OCI-LY1 (cell line): ENCODE measurements at regions not wholly inside any gene's neighbourhood (a gene's known extent, or its start where the extent isn't known, plus 50 kb on each side); places are given as distances from the start of the nearest gene placed in this dataset.

Source experiments
- H2AFZ ChIP-seq: fragments of 200-600 bp; sonication (generic), shearing (Covaris generic); 2 replicates; pipeline ENCODE4 v1.6.0; 2014; ENCODE audit warnings: antibody characterized with exemption, mild to moderate bottlenecking, low read length
- H3F3A ChIP-seq: fragments of 200-600 bp; sonication (generic), shearing (Covaris generic); 2 replicates; pipeline ENCODE4 v1.6.0; 2014; ENCODE audit warnings: mild to moderate bottlenecking, antibody characterized with exemption, low read length, moderate library complexity; ENCODE audit not compliant: insufficient read depth
- H3K27ac ChIP-seq: fragments of 200-600 bp; sonication (generic); 2 replicates; pipeline ENCODE4 v1.5.1; 2014; ENCODE audit warnings: low read length, mixed run types, mild to moderate bottlenecking, low read depth; ENCODE audit not compliant: poor library complexity, severe bottlenecking
- H3K27me3 ChIP-seq: fragments of 200-600 bp; sonication (generic); 2 replicates; pipeline ENCODE4 v1.6.0; 2014; ENCODE audit warnings: antibody characterized with exemption, mild to moderate bottlenecking, low read length, moderate library complexity; ENCODE audit not compliant: insufficient read depth
- H3K36me3 ChIP-seq: fragments of 200-600 bp; sonication (generic); 2 replicates; pipeline ENCODE4 v1.6.1; 2014; ENCODE audit warnings: mild to moderate bottlenecking, antibody characterized with exemption, low read length, moderate library complexity, mixed read lengths; ENCODE audit not compliant: insufficient read depth
- H3K4me1 ChIP-seq: fragments of 200-600 bp; sonication (generic); 2 replicates; pipeline ENCODE4 v1.5.1; 2014; ENCODE audit warnings: mild to moderate bottlenecking, low read length, moderate library complexity; ENCODE audit not compliant: insufficient read depth, severe bottlenecking
- H3K4me2 ChIP-seq: fragments of 200-600 bp; sonication (generic), shearing (Covaris generic); 2 replicates; pipeline ENCODE4 v1.6.1; 2014; ENCODE audit warnings: low read length
- H3K4me3 ChIP-seq: fragments of 200-600 bp; sonication (generic); 2 replicates; pipeline ENCODE4 v1.5.1; 2014; ENCODE audit warnings: low read length, low read depth, mild to moderate bottlenecking, mixed read lengths; ENCODE audit not compliant: poor library complexity, severe bottlenecking
- H3K79me2 ChIP-seq: fragments of 200-600 bp; shearing (Covaris generic); 2 replicates; pipeline ENCODE4 v1.6.1; 2016; ENCODE audit warnings: mixed run types, low read length, mixed read lengths; ENCODE audit not compliant: insufficient read depth
- H3K9ac ChIP-seq: fragments of 200-600 bp; sonication (generic), shearing (Covaris generic); 2 replicates; pipeline ENCODE4 v1.6.1; 2014; ENCODE audit warnings: mild to moderate bottlenecking, low read length, mixed read lengths
- H3K9me2 ChIP-seq: fragments of 200-600 bp; sonication (generic), shearing (Covaris generic); 2 replicates; pipeline ENCODE4 v1.6.1; 2014; ENCODE audit warnings: low read depth, mild to moderate bottlenecking, low read length, mixed read lengths
- H3K9me3 ChIP-seq: fragments of 200-600 bp; shearing (Covaris generic); 2 replicates; pipeline ENCODE4 v1.6.1; 2014; ENCODE audit warnings: low read length, mixed read lengths
- H4K20me1 ChIP-seq: fragments of 200-600 bp; sonication (generic), shearing (Covaris generic); 2 replicates; pipeline ENCODE4 v1.6.0; 2016; ENCODE audit warnings: mild to moderate bottlenecking, low read length; ENCODE audit not compliant: insufficient read depth
- CTCF ChIP-seq: fragments of 200-600 bp; sonication (generic), shearing (Covaris generic); IDR thresholded peaks from 2 replicates; pipeline ENCODE4 v1.5.1; 2017; ENCODE audit warnings: mild to moderate bottlenecking, antibody characterized with exemption, low read length, moderate library complexity, mixed read lengths
- EZH2 ChIP-seq: fragments of 200-600 bp; sonication (generic), shearing (Covaris generic); IDR thresholded peaks from 2 replicates; pipeline ENCODE4 v1.8.0; 2017; ENCODE audit warnings: borderline replicate concordance, mixed run types, mild to moderate bottlenecking, antibody characterized with exemption, low read length, moderate library complexity, mixed read lengths

GRCh38 chr15:70383856-70384255, 286.1 kb upstream of the TLE3 start:
- H3K4me1 ChIP-seq = no peaks in the 10 kb centered on the region
- H3K4me2 ChIP-seq = no peak overlapping the region
- H4K20me1 ChIP-seq = no peaks in the 10 kb centered on the region
- no peaks in the 10 kb centered on the region for H3K9me2 ChIP-seq
- H3K27me3 ChIP-seq = peaks cover 5% of the 10 kb centered on the region; the same call in 1 of the 2 replicates
- no peaks in the 10 kb centered on the region for H3F3A ChIP-seq
- H3K36me3 ChIP-seq = no peaks in the 10 kb centered on the region
- H2AFZ ChIP-seq = no peak overlapping the region
- H3K4me3 ChIP-seq = no peak overlapping the region
- no peaks in the 10 kb centered on the region for H3K79me2 ChIP-seq
- TF ChIP-seq CTCF = no peak
- no peak for TF ChIP-seq EZH2
- no peak overlapping the region for H3K9ac ChIP-seq
- no peaks in the 10 kb centered on the region for H3K9me3 ChIP-seq
- no peak overlapping the region for H3K27ac ChIP-seq

- Histone ChIP-seq H3K4me1 (no peaks in the 10 kb centered on the region), H3F3A (no peaks in the 10 kb centered on the region), H3K4me3 (no peak overlapping the region), H4K20me1 (no peaks in the 10 kb centered on the region), H3K27me3 (peaks cover 5% of the 10 kb centered on the region; the same call in 1 of the 2 replicates), H3K4me2 (no peak overlapping the region), H3K9me2 (no peaks in the 10 kb centered on the region), H2AFZ (no peak overlapping the region), H3K36me3 (no peaks in the 10 kb centered on the region), H3K27ac (no peak overlapping the region), H3K9ac (no peak overlapping the region), H3K79me2 (no peaks in the 10 kb centered on the region), H3K9me3 (no peaks in the 10 kb centered on the region)
- TF ChIP-seq CTCF = no peak
- no peak for TF ChIP-seq EZH2
Observed at GRCh38 chr15:70382762-70383458, 285.2 kb upstream of the TLE3 start.

GRCh38 chr15:70382009-70382749, 284.5 kb upstream of the TLE3 start:
- H3K4me1 ChIP-seq = no peaks in the 10 kb centered on the region
- TF ChIP-seq EZH2 (no peak), CTCF (no peak)
- no peak overlapping the region for H3K9ac ChIP-seq
- no peaks in the 10 kb centered on the region for H3K79me2 ChIP-seq
- H3K4me3 ChIP-seq = no peak overlapping the region
- H3K27ac ChIP-seq = no peak overlapping the region
- H3K9me3 ChIP-seq = no peaks in the 10 kb centered on the region
- no peaks in the 10 kb centered on the region for H3F3A ChIP-seq
- no peaks in the 10 kb centered on the region for H4K20me1 ChIP-seq
- H3K9me2 ChIP-seq = no peaks in the 10 kb centered on the region
- H2AFZ ChIP-seq = no peak overlapping the region
- peaks cover 5% of the 10 kb centered on the region; the same call in 1 of the 2 replicates for H3K27me3 ChIP-seq
- no peak overlapping the region for H3K4me2 ChIP-seq
- H3K36me3 ChIP-seq = no peaks in the 10 kb centered on the region
